Colonic mucosa (tissue), 4 donors: ENCODE measurements at regions not wholly inside any gene's neighbourhood (a gene's known extent, or its start where the extent isn't known, plus 50 kb on each side); places are given as distances from the start of the nearest gene placed in this dataset.

ENCODE experiments used
- DNase-seq: peaks from one replicate; pipeline ENCODE4 v3.0.0-alpha.2; 2020
- H3K27ac ChIP-seq: fragments of 200-600 bp; one replicate; pipeline ENCODE4 v1.8.0; 2021
- H3K27me3 ChIP-seq: fragments of 200-600 bp; one replicate; pipeline ENCODE4 v1.8.0; 2021
- H3K36me3 ChIP-seq: fragments of 200-600 bp; one replicate; pipeline ENCODE4 v1.8.0; 2021
- H3K4me1 ChIP-seq: fragments of 200-600 bp; one replicate; pipeline ENCODE4 v1.8.0; 2021; ENCODE audit warnings: mild to moderate bottlenecking
- H3K4me3 ChIP-seq: fragments of 200-600 bp; one replicate; pipeline ENCODE4 v1.8.0; 2021
- H3K9ac ChIP-seq, 2 donors: one replicate each; pipeline ENCODE4 v1.7.0; 2013; ENCODE audit warnings: control low read depth in 2 of 2, low read depth in 2 of 2, low read length in 2 of 2
- H3K9me3 ChIP-seq: fragments of 200-600 bp; one replicate; pipeline ENCODE4 v1.8.0; 2021
- intact Hi-C: fragments of 100-400 bp; cut with DNase I; formaldehyde crosslinking; loops from one replicate; pipeline ENCODE4 v1.14.1; 2022
- TF ChIP-seq, protein P1 (sequence below): fragments of 200-600 bp; IDR thresholded peaks from one replicate; pipeline ENCODE4 v1.8.0; 2022; ENCODE audit warnings: antibody characterized with exemption, mild to moderate bottlenecking
- donor health status: healthy.
- donor health status: DM: no; HTN: no; CAD: no.
- donor health status: DM: no; HTN: no; CAD: no.

GRCh38 chr1:219040291-219040690 is 133.4 kb upstream of the LYPLAL1 start:
- intact Hi-C loops = no loop called here
- H3K9me3 ChIP-seq = no peaks in the 10 kb centered on the region
- DNase-seq = no peak
- H3K27me3 ChIP-seq = no peaks in the 10 kb centered on the region
- H3K4me3 ChIP-seq = no peak overlapping the region
- no peaks in the 10 kb centered on the region for H3K4me1 ChIP-seq
- H3K9ac ChIP-seq = no peak overlapping the region
- no peaks in the 10 kb centered on the region for H3K36me3 ChIP-seq
- TF ChIP-seq, protein P1, sequence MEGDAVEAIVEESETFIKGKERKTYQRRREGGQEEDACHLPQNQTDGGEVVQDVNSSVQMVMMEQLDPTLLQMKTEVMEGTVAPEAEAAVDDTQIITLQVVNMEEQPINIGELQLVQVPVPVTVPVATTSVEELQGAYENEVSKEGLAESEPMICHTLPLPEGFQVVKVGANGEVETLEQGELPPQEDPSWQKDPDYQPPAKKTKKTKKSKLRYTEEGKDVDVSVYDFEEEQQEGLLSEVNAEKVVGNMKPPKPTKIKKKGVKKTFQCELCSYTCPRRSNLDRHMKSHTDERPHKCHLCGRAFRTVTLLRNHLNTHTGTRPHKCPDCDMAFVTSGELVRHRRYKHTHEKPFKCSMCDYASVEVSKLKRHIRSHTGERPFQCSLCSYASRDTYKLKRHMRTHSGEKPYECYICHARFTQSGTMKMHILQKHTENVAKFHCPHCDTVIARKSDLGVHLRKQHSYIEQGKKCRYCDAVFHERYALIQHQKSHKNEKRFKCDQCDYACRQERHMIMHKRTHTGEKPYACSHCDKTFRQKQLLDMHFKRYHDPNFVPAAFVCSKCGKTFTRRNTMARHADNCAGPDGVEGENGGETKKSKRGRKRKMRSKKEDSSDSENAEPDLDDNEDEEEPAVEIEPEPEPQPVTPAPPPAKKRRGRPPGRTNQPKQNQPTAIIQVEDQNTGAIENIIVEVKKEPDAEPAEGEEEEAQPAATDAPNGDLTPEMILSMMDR = no peak
- no peak overlapping the region for H3K27ac ChIP-seq

GRCh38 chr1:219041141-219041540 is 132.5 kb upstream of the LYPLAL1 start:
- no peaks in the 10 kb centered on the region for H3K9me3 ChIP-seq
- no peak for DNase-seq
- intact Hi-C loops = no loop called here
- no peak overlapping the region for H3K4me3 ChIP-seq
- H3K9ac ChIP-seq = no peak overlapping the region
- H3K27me3 ChIP-seq = no peaks in the 10 kb centered on the region
- no peaks in the 10 kb centered on the region for H3K4me1 ChIP-seq
- no peaks in the 10 kb centered on the region for H3K36me3 ChIP-seq
- H3K27ac ChIP-seq = no peak overlapping the region
- TF ChIP-seq, protein P1 = no peak

DNA sequence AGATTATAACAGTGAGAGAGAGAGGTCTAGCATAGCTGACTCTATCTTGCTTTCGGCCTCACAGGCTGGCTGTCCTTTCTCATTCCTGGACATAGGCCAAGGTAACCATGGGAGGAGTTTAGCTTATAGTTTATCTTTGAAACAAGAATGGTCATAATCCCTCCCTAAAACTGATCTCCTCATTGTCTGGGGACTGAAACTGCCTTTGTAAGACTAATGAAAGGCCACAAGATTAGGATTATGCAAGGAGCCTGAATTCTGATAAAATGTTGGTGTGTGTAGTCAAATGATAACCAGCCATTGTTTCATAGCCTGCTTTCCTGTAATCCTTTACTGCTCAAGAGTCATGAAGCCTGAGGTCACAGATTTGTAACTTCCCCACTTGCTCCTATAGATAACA is 131.9 kb upstream of the LYPLAL1 start:
- peak; percentile 32 for DNase-seq
- no peaks in the 10 kb centered on the region for H3K27me3 ChIP-seq
- no peak overlapping the region for H3K4me3 ChIP-seq
- no peaks in the 10 kb centered on the region for H3K36me3 ChIP-seq
- H3K9ac ChIP-seq = no peak overlapping the region
- no peak overlapping the region for H3K27ac ChIP-seq
- TF ChIP-seq, protein P1 = no peak
- no peaks in the 10 kb centered on the region for H3K4me1 ChIP-seq
- intact Hi-C loops = no loop called here
- no peaks in the 10 kb centered on the region for H3K9me3 ChIP-seq

DNA sequence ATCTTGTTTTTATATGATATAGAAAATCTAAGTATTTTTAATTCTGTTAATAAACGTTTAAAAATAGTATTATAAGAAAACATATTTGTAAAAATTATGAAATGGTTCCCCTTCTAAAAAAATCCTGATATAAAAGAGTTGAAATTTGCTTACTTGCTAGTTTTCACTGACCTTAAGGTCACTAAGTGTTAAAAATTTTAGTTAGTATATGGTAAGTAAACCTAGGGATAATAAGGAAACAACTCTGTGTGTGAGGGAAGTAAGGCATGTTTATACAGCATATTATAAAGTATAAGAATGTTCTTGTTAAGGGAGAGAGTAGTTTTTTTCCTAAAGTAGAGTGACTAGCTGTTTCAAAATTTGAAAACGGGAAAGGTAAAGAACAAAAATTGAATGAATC is 130.9 kb upstream of the LYPLAL1 start:
- no peaks in the 10 kb centered on the region for H3K36me3 ChIP-seq
- H3K27ac ChIP-seq = no peak overlapping the region
- TF ChIP-seq, protein P1 = no peak
- no peak overlapping the region for H3K9ac ChIP-seq
- H3K9me3 ChIP-seq = no peaks in the 10 kb centered on the region
- no peak for DNase-seq
- H3K27me3 ChIP-seq = no peaks in the 10 kb centered on the region
- H3K4me3 ChIP-seq = no peak overlapping the region
- no peaks in the 10 kb centered on the region for H3K4me1 ChIP-seq
- intact Hi-C loops = no loop called here

- Histone ChIP-seq H3K9ac (no peak overlapping the region), H3K9me3 (no peaks in the 10 kb centered on the region), H3K4me1 (no peaks in the 10 kb centered on the region), H3K27ac (no peak overlapping the region), H3K36me3 (no peaks in the 10 kb centered on the region), H3K27me3 (no peaks in the 10 kb centered on the region), H3K4me3 (no peak overlapping the region)
- intact Hi-C loops = no loop called here
- no peak for DNase-seq
- TF ChIP-seq, protein P1 = no peak
Observed at GRCh38 chr1:219045246-219045645, 128.4 kb upstream of the LYPLAL1 start.

DNA sequence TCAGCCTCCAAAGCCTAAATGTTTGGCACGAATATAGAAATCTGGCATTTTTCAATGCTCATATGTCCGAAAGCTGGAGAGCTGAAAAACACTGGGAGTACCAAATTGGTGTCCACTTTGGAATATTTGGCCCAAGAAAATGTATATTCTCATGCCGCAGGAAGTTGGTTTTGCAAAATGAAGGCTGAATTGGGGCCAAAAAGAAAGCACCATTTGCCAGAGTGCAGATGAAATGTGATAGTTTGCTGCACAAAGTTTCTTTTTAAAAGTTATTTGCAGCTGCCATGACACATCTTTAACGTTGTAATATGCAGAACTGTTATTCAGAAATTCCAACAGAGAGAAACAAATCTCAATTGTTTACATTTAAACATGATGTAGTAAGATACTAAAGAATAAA is 124.2 kb upstream of the LYPLAL1 start:
- Histone ChIP-seq H3K4me1 (no peaks in the 10 kb centered on the region), H3K9me3 (no peaks in the 10 kb centered on the region), H3K27ac (no peak overlapping the region), H3K36me3 (no peaks in the 10 kb centered on the region), H3K4me3 (no peak overlapping the region), H3K9ac (no peak overlapping the region), H3K27me3 (no peaks in the 10 kb centered on the region)
- TF ChIP-seq, protein P1 = no peak
- DNase-seq = no peak
- intact Hi-C loops = no loop called here
